Neural progenitor cell (in vitro differentiated cells): ENCODE measurements at regions not wholly inside any gene's neighbourhood (a gene's known extent, or its start where the extent isn't known, plus 50 kb on each side); places are given as distances from the start of the nearest gene placed in this dataset.

Experiments used
- CTCF ChIP-seq: fragments of 200-600 bp; sonication (generic); IDR thresholded peaks from 2 replicates; pipeline ENCODE4 v1.5.1; 2017; ENCODE audit warnings: antibody characterized with exemption, mild to moderate bottlenecking
- EZH2 ChIP-seq: fragments of 200-600 bp; sonication (generic); IDR thresholded peaks from 2 replicates; pipeline ENCODE4 v1.6.1; 2017; ENCODE audit warnings: antibody characterized with exemption, mild to moderate bottlenecking, moderate library complexity
- EZH2phosphoT487 ChIP-seq: fragments of 200-600 bp; sonication (generic); IDR thresholded peaks from 2 replicates; pipeline ENCODE4 v1.6.1; 2017; ENCODE audit warnings: antibody characterized with exemption

DNA sequence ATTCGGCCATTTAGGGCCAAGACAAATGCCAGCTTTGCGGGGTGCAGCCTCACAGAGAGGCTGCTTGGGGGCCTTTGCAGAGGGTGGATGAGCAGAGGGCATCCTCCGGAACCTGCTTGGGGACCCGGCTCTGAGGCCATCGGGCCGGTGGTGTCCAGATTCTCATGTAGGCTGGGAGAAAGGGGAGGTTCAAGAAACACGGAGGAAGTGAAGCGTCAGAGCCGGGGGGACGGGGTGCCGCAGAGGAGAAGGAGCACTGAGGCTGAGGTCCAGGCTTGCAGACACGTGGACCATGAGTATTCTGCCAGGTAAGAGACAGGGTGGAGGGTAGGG lies 150.7 kb upstream of the SHH start:
- TF ChIP-seq CTCF, result no peak
- no peak for TF ChIP-seq EZH2
- TF ChIP-seq EZH2phosphoT487, result no peak
